ENCODE measurements at regions not wholly inside any gene's neighbourhood (a gene's known extent, or its start where the extent isn't known, plus 50 kb on each side); places are given as distances from the start of the nearest gene placed in this dataset.

DNA sequence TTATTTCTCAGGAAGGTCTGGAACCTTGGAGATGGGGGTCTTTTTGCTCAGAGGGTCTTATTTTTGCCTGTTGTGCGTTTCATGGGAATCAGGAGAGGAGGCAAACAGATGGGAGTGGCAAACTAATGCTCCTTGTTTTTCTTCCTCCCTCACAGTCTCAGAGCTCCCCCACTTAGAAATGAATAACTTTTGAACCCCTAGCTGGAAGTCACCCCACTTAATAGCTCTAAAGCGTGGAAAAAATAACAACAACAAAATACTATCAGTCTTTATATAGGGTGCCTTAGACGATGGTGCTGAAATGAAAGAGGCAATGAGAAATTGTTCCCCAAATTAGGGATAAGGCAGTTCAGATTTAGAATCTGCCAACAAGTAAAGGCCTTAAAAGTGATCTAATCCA is 76.8 kb upstream of the BDNF start:
- TF ChIP-seq EZH2 (IDR thresholded peaks at IDR 0.05; ENCODE audit: insufficient read depth, poor library complexity, severe bottlenecking): no peak
- no peak for TF ChIP-seq EZH2phosphoT487 (IDR thresholded peaks at IDR 0.05; ENCODE audit: insufficient read depth, low read depth)

Measured in GM23248 (cell line).